ENCODE measurements at regions not wholly inside any gene's neighbourhood (a gene's known extent, or its start where the extent isn't known, plus 50 kb on each side); places are given as distances from the start of the nearest gene placed in this dataset.
"Not testable (repeated sequence)": the region's sequence is repeated elsewhere in the genome, so short reads cannot be mapped to it uniquely, and the experiment has no call there.

GRCh38 chr13:100984085-100984705 lies 309.6 kb upstream of the TMTC4 start:
- no peak for DNase-seq (ENCODE audit: low read depth, low spot score)
- TF ChIP-seq, protein P1, sequence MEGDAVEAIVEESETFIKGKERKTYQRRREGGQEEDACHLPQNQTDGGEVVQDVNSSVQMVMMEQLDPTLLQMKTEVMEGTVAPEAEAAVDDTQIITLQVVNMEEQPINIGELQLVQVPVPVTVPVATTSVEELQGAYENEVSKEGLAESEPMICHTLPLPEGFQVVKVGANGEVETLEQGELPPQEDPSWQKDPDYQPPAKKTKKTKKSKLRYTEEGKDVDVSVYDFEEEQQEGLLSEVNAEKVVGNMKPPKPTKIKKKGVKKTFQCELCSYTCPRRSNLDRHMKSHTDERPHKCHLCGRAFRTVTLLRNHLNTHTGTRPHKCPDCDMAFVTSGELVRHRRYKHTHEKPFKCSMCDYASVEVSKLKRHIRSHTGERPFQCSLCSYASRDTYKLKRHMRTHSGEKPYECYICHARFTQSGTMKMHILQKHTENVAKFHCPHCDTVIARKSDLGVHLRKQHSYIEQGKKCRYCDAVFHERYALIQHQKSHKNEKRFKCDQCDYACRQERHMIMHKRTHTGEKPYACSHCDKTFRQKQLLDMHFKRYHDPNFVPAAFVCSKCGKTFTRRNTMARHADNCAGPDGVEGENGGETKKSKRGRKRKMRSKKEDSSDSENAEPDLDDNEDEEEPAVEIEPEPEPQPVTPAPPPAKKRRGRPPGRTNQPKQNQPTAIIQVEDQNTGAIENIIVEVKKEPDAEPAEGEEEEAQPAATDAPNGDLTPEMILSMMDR (conservative IDR thresholded peaks at IDR 0.05): no peak
- H3K4me3 Mint-ChIP-seq: no peak overlapping the region
- no peak overlapping the region for H3K27ac Mint-ChIP-seq (ENCODE audit: unreplicated experiment)
- H3K9me3 Mint-ChIP-seq: peaks cover 8% of the 10 kb centered on the region
- no peaks in the 10 kb centered on the region for H3K36me3 Mint-ChIP-seq (ENCODE audit: low read depth)
- H3K27me3 Mint-ChIP-seq (ENCODE audit: low read depth): no peaks in the 10 kb centered on the region
- H3K4me1 Mint-ChIP-seq: peaks cover 10% of the 10 kb centered on the region

GRCh38 chr13:100983111-100983510 lies 308.5 kb upstream of the TMTC4 start:
- peaks cover 8% of the 10 kb centered on the region for H3K9me3 Mint-ChIP-seq
- H3K4me3 Mint-ChIP-seq: no peak overlapping the region
- peaks cover 2% of the 10 kb centered on the region for H3K36me3 Mint-ChIP-seq (ENCODE audit: low read depth)
- TF ChIP-seq, protein P1 (conservative IDR thresholded peaks at IDR 0.05): no peak
- no peaks in the 10 kb centered on the region for H3K27me3 Mint-ChIP-seq (ENCODE audit: low read depth)
- peaks cover 9% of the 10 kb centered on the region for H3K4me1 Mint-ChIP-seq
- H3K27ac Mint-ChIP-seq (ENCODE audit: unreplicated experiment): no peak overlapping the region
- no peak for DNase-seq (ENCODE audit: low read depth, low spot score)

- Mint-ChIP-seq H3K9me3 (peaks cover 4% of the 10 kb centered on the region), H3K4me3 (no peak overlapping the region), H3K4me1 (no peaks in the 10 kb centered on the region), H3K36me3 (ENCODE audit: low read depth) (peaks cover 2% of the 10 kb centered on the region), H3K27me3 (ENCODE audit: low read depth) (no peaks in the 10 kb centered on the region), H3K27ac (ENCODE audit: unreplicated experiment) (no peak overlapping the region)
- DNase-seq (ENCODE audit: low read depth, low spot score): no peak
- TF ChIP-seq, protein P1 (conservative IDR thresholded peaks at IDR 0.05): no peak
Observed at GRCh38 chr13:100980171-100980570, 305.6 kb upstream of the TMTC4 start.

GRCh38 chr13:100977841-100978240 lies 303.2 kb upstream of the TMTC4 start:
- TF ChIP-seq, protein P1 (conservative IDR thresholded peaks at IDR 0.05): no peak
- no peaks in the 10 kb centered on the region for H3K4me1 Mint-ChIP-seq
- no peak overlapping the region for H3K4me3 Mint-ChIP-seq
- no peak for DNase-seq (ENCODE audit: low read depth, low spot score)
- no peaks in the 10 kb centered on the region for H3K27me3 Mint-ChIP-seq (ENCODE audit: low read depth)
- H3K9me3 Mint-ChIP-seq: peaks cover 4% of the 10 kb centered on the region
- H3K27ac Mint-ChIP-seq (ENCODE audit: unreplicated experiment): no peak overlapping the region
- H3K36me3 Mint-ChIP-seq (ENCODE audit: low read depth): peaks cover 2% of the 10 kb centered on the region

GRCh38 chr13:100976993-100977392 lies 302.4 kb upstream of the TMTC4 start:
- Mint-ChIP-seq H3K9me3 (peaks cover 9% of the 10 kb centered on the region), H3K27ac (ENCODE audit: unreplicated experiment) (no peak overlapping the region), H3K27me3 (ENCODE audit: low read depth) (no peaks in the 10 kb centered on the region), H3K4me3 (no peak overlapping the region), H3K36me3 (ENCODE audit: low read depth) (peaks cover 6% of the 10 kb centered on the region), H3K4me1 (no peaks in the 10 kb centered on the region)
- TF ChIP-seq, protein P1 (conservative IDR thresholded peaks at IDR 0.05): no peak
- no peak for DNase-seq (ENCODE audit: low read depth, low spot score)

DNA sequence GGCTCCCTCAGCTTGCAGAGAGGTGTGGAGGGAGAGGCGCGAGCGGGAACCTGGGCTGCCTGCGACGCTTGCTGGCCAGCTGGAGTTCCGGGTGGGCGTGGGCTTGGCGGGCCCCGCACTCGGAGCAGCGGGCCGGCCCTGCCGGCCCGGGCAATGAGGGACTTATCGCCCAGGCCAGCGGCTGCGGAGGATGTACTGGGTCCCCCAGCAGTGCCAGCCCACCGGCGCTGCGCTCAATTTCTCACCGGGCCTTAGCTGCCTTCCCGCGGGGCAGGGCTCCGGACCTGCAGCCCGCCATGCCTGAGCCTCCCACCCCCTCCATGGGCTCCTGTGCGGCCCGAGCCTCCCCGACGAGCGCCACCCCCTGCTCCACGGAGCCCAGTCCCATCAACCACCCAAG lies 301.1 kb upstream of the TMTC4 start:
- not testable (repeated sequence) for H3K4me1 Mint-ChIP-seq; DNase-seq (ENCODE audit: low read depth, low spot score); H3K27ac Mint-ChIP-seq (ENCODE audit: unreplicated experiment); H3K27me3 Mint-ChIP-seq (ENCODE audit: low read depth); H3K4me3 Mint-ChIP-seq; H3K36me3 Mint-ChIP-seq (ENCODE audit: low read depth); H3K9me3 Mint-ChIP-seq

All from neural crest cell (in vitro differentiated cells).